Uterus (tissue), 2 donors: ENCODE measurements at regions not wholly inside any gene's neighbourhood (a gene's known extent, or its start where the extent isn't known, plus 50 kb on each side); places are given as distances from the start of the nearest gene placed in this dataset.

Experiments used
- CTCF ChIP-seq, 4 experiments: fragments of 200-600 bp in 2 of 4; fragments of 450-650 bp in 2 of 4; sonication (generic) in 2 of 4; IDR thresholded peaks; one replicate each; pipeline ENCODE4 v1.5.1; 2016 to 2019; ENCODE audit warnings: antibody characterized with exemption in 4 of 4, mild to moderate bottlenecking in 2 of 4, moderate library complexity in 1 of 4
- POLR2A ChIP-seq, 2 donors: fragments of 450-650 bp; IDR thresholded peaks; one replicate each; pipeline ENCODE4 v1.6.1; 2016; ENCODE audit warnings: antibody characterized with exemption in 2 of 2, mild to moderate bottlenecking in 1 of 2, moderate library complexity in 1 of 2

- TF ChIP-seq CTCF (IDR thresholded peaks at IDR 0.05): no peak
- no peak for TF ChIP-seq POLR2A (IDR thresholded peaks at IDR 0.05)
These were observed 586.3 kb downstream of the PLCL1 start for GRCh38 chr2:198390670-198391069.
